T-helper 1 cell treated with Interleukin-12 subunit alpha and Interleukin-12 subunit beta and Interleukin-4 antibody, amounts not matched to agents 30 ng/mL and 1 ng/mL, for 36 hours (primary cell): ENCODE measurements at regions not wholly inside any gene's neighbourhood (a gene's known extent, or its start where the extent isn't known, plus 50 kb on each side); places are given as distances from the start of the nearest gene placed in this dataset.

Experiments
- intact Hi-C: fragments of 100-400 bp; cut with micrococcal nuclease; formaldehyde crosslinking; loops from one replicate; pipeline ENCODE4 v1.15.1; 2024

DNA sequence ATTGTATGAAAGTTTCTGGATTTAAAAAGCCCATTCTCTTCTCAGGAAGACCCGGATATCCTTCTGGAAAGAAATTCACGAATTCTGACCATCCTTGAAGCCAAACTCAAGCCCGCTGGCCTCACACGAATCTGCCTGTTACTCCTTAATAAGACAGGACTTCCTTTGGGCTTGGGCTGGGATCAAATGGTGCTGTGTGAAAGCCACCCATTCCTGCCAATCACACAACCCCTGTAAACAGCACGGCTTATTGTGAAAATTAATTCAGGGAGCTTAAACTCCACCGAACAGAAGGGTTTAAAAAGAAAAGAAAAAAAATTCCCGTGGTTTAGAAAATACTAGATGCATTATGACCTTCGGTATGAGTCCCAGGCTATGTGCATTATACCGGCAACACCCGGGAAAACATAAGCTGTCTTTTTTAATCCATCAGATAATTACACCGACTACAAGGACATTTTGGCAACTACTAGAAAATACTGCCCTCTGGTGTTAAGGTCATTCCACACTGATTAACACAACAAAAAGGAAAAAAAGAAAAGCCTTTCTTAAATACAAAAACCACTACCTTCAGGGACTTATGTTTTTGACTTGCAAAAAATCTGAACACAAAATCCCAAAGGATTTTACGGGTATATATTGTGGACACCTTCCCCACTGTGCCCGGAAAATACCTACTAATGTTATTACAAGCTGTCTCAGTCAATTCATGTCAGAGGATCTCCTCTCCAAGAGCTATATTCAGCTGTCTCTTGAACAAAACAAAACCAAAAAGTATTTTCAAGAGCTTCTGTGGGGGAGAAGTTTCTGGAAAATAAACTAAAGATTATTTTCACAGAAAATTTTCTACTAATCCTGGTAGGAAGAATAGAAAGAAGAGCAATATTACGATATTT lies 76.0 kb upstream of the LSM14A start:
- intact Hi-C loops: loop anchor here (1.0 kb wide), 3 partner anchors 54 to 666 kb away; no protein-coding TSS in a partner anchor

DNA sequence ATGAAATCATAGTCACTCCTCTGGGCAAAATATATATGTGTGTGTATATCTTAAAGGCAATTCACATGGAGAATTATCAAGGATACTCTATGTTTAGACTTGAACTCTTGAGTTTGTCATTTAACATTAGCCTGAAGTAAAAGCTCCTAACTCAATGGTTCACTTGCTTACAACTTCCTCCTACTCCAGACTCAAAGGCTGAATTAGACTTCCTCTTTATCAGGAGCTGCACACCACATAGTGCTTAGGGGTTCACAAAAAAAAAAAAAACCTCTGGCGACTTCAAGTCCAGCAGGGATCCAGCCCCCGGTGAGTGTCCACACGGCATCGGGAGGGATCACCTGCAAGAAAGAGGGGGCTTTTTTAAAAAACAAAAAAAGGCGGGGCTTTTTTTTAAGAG lies 68.2 kb upstream of the LSM14A start:
- intact Hi-C loops: no loop called here

DNA sequence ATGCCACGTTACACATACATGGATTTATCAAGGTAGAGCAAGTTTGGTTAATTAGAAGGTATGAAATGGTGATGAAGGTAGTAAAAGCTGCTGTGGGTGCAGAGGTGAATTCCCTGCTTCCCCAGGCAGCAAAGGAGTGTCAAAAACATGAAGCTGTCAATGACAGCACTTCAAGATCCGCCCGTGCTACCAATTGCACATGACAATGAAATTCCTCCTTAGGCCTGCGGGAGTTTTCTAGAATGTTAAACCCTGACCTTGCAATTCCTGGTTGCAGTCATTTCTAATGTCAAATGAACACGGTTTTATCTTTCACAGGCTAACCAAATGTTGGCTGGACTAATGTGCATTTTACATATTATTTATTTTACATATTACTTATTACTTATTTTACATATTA lies 67.7 kb upstream of the LSM14A start:
- intact Hi-C loops: no loop called here

DNA sequence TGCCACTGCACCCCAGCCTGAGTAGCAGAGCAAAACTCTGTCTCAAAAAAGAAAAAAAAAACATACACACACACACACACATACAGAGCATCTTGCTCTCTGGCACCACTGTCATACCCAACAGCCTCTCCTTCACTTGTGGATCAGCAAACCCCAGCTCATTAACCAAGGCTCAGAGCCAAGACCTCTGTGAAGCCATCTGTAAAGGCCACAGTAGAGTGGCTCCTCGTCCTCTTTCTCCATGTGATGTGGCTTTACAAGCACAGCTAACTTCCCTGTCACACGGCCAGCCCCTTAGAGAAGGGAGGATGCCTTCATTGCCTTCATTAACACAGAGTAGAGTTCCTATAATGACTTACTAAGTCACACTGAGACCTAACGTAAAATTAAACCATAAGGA lies 62.7 kb upstream of the LSM14A start:
- intact Hi-C loops: no loop called here

DNA sequence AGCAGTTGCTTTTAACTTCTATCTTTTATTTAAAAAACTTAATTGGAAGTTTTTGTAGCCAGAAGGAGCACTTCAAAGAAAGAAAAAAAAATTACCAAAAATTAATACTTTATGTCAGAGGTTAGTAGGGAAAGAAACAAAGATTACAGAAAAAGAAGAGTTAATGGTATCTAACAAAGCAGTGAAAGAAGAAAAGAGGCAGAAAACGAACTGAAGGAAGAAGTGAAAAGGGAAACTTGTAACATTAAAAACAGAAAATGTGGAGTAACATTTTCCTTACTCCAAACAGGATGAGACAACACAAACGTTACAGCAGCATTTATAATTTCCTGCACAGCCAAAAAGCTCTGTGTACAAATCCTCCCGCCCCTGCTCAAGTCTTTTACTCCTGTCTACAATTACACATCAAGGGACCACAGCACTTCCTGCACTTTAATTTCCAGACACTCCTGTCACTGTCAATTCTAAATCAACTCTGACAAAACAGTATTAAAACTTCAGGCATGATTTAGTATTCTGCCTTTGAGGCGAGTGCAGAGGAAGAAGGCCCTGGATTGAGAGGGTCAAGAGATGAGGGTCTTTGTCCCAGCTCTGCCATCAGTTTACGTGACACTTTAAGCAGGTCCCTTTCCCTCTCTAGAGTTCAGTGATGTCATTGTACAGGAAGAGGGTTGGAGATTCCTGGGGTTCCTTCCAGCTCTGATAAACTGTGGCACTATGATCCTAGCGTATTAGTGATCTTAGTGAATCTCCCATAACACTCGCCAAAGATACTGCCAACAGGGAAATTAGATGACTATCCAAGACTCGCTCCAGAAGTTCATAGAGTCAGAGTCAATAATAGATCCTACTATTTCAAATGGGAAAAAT lies 53.2 kb upstream of the LSM14A start:
- intact Hi-C loops: no loop called here

DNA sequence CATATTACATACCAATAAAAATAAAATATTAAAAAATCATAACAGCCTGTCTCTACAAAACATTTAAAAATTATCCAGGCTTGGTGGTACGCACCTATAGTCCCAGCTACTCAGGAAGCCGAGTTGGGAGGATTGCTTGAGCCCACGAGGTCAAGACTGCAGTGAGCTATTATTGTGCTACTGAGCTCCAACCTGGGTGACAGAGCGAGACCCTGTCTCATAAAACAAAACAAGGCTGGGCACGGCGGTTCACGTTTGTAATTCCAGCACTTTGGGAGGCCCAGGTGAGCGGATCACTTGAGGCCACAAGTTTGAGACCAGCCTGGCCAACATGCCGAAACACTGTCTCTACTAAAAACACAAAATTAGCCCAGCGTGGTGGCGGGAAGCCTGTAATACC lies 52.2 kb upstream of the LSM14A start:
- intact Hi-C loops: loop anchor here (5.0 kb wide), 1 partner anchor 592 kb away; no protein-coding TSS in a partner anchor

DNA sequence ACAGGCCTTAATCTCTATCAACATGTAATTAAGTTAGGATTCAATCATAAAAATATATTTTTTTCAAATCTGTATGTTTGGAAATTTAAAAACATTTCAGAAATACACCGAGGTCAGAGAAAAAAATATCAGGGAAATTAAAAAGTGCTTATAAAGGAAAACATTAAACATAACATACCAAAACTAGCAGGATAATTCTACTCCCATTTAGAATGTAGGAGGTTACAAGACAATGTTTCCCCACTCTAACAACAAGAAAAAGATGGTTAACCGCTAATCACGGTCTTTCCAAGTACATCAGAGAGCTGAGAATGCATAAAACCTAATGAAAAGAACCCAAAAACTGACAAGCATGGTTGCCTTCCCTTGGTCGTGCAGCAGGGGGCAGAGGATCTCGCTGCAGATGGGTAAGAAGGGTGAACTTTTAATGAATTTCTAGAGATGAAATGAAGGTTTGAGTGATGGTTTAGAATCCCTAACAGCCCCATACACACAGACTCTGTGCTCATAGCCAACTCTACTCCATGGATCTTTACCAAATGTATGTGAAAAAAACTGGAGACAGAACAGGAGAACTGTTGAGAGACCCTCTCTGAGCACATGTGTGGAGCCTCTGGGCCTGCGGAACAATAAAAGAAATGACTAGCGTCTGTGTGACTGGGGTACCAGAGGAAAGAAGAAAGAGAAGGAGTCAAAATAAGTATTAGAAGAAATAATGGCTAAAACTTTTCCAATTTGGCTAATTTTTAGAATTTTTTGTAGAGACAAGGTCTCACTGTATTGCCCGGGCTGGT lies 51.3 kb upstream of the LSM14A start:
- intact Hi-C loops: loop anchor here (1.0 to 5.0 kb wide), 4 partner anchors 13 to 591 kb away; no protein-coding TSS in a partner anchor
